Astrocyte (in vitro differentiated cells and primary cell): ENCODE measurements at regions not wholly inside any gene's neighbourhood (a gene's known extent, or its start where the extent isn't known, plus 50 kb on each side); places are given as distances from the start of the nearest gene placed in this dataset.

Experiments used
- DNase-seq: peaks from one replicate; pipeline ENCODE4 v3.0.0-alpha.2; 2010; ENCODE audit warnings: low read depth
- FAIRE-seq: peaks from 2 replicates; lab custom pipeline; 2011; peaks lifted over from hg19 to GRCh38; lab: Jason Lieb, UNC
- H2AFZ ChIP-seq: 2 replicates; pipeline ENCODE4 v1.6.0; 2012; ENCODE audit warnings: low read depth, low read length, inconsistent platforms
- H3K27ac ChIP-seq: 2 replicates; pipeline ENCODE4 v1.5.1; 2011; ENCODE audit warnings: low read depth, low read length, inconsistent platforms
- H3K27me3 ChIP-seq: 2 replicates; pipeline ENCODE4 v1.6.0; 2011; ENCODE audit warnings: low read length, inconsistent platforms; ENCODE audit not compliant: insufficient read depth
- H3K36me3 ChIP-seq: 2 replicates; pipeline ENCODE4 v1.5.1; 2011; ENCODE audit warnings: low read length, inconsistent platforms; ENCODE audit not compliant: insufficient read depth
- H3K4me1 ChIP-seq: 2 replicates; pipeline ENCODE4 v1.5.1; 2011; ENCODE audit warnings: low read length, inconsistent platforms; ENCODE audit not compliant: insufficient read depth
- H3K4me2 ChIP-seq: 2 replicates; pipeline ENCODE4 v1.6.0; 2012; ENCODE audit warnings: low read length, inconsistent platforms
- H3K4me3 ChIP-seq: 2 replicates; pipeline ENCODE4 v1.5.1; 2011; ENCODE audit warnings: low read depth, mild to moderate bottlenecking, low read length, inconsistent platforms; ENCODE audit not compliant: insufficient read depth
- H3K79me2 ChIP-seq: 2 replicates; pipeline ENCODE4 v1.6.0; 2012; ENCODE audit warnings: mild to moderate bottlenecking, low read length, inconsistent platforms; ENCODE audit not compliant: insufficient read depth
- H3K9ac ChIP-seq: 2 replicates; pipeline ENCODE4 v1.6.0; 2012; ENCODE audit warnings: mild to moderate bottlenecking, low read length, inconsistent platforms
- H3K9me3 ChIP-seq: 2 replicates; pipeline ENCODE4 v1.5.1; 2012; ENCODE audit warnings: low read depth, mild to moderate bottlenecking, low read length, inconsistent platforms; ENCODE audit not compliant: insufficient read depth
- H4K20me1 ChIP-seq: 2 replicates; pipeline ENCODE4 v1.6.0; 2012; ENCODE audit warnings: low read length, inconsistent platforms; ENCODE audit not compliant: insufficient read depth
- H3K27ac Mint-ChIP-seq: one replicate; pipeline ENCODE4 v1.8.0; 2021; ENCODE audit warnings: mild to moderate bottlenecking, mixed read lengths; ENCODE audit not compliant: unreplicated experiment
- H3K27me3 Mint-ChIP-seq: one replicate; pipeline ENCODE4 v1.8.0; 2021; ENCODE audit warnings: low read depth, mixed read lengths; ENCODE audit not compliant: unreplicated experiment
- H3K36me3 Mint-ChIP-seq: one replicate; pipeline ENCODE4 v1.8.0; 2021; ENCODE audit warnings: low read depth, mixed read lengths; ENCODE audit not compliant: unreplicated experiment
- H3K4me1 Mint-ChIP-seq: one replicate; pipeline ENCODE4 v1.8.0; 2021; ENCODE audit warnings: low read depth, mixed read lengths; ENCODE audit not compliant: unreplicated experiment
- H3K4me3 Mint-ChIP-seq: one replicate; pipeline ENCODE4 v1.8.0; 2021; ENCODE audit warnings: mild to moderate bottlenecking, moderate library complexity, mixed read lengths; ENCODE audit not compliant: unreplicated experiment
- H3K9me3 Mint-ChIP-seq: one replicate; pipeline ENCODE4 v1.8.0; 2021; ENCODE audit warnings: mild to moderate bottlenecking, mixed read lengths; ENCODE audit not compliant: unreplicated experiment
- CTCF ChIP-seq: IDR thresholded peaks from 2 replicates; pipeline ENCODE4 v1.5.1; 2011; ENCODE audit warnings: low read depth, mild to moderate bottlenecking, inconsistent platforms, low read length, moderate library complexity; ENCODE audit not compliant: insufficient read depth
- EZH2 ChIP-seq: IDR thresholded peaks from 2 replicates; pipeline ENCODE4 v1.6.1; 2012; ENCODE audit warnings: mild to moderate bottlenecking, low read length, inconsistent platforms; ENCODE audit not compliant: insufficient read depth

GRCh38 chr1:91129458-91129857 lies 107.6 kb upstream of the ZNF644 start:
- no peak for TF ChIP-seq CTCF
- H3K9me3 Mint-ChIP-seq = peaks cover 2% of the 10 kb centered on the region

DNA sequence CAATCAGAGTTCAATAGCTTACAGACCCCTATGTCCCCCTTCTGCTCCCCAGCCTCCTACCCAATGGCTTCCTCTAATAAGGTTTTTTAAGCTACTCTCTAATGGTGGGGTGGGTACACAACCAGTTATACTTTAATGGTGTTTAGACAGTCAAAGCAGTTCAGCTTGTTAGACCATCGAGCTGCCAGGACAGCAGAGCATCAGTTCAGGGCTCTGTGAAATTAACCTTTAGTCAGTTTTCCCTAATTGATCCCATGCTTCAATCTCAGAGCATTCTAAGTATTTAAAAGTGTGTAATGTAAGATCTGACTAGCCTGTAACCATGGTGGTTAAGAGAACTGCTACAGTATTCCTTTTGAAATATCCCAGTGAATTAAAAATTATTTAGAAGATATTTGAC lies 107.2 kb upstream of the ZNF644 start:
- no peak overlapping the region for H3K4me3 ChIP-seq
- H3K27ac ChIP-seq = no peak overlapping the region
- H3K9ac ChIP-seq = no peak overlapping the region
- no peak overlapping the region for H3K4me3 Mint-ChIP-seq
- no peaks in the 10 kb centered on the region for H3K4me1 Mint-ChIP-seq
- TF ChIP-seq EZH2 (no peak), CTCF (no peak)
- no peaks in the 10 kb centered on the region for H3K9me3 ChIP-seq
- H3K4me1 ChIP-seq = no peaks in the 10 kb centered on the region
- FAIRE-seq (no peak), DNase-seq (no peak)
- no peaks in the 10 kb centered on the region for H4K20me1 ChIP-seq
- no peaks in the 10 kb centered on the region for H3K79me2 ChIP-seq
- peaks cover 7% of the 10 kb centered on the region for H3K27me3 Mint-ChIP-seq
- H2AFZ ChIP-seq = no peak overlapping the region
- H3K36me3 Mint-ChIP-seq = peaks cover 2% of the 10 kb centered on the region
- H3K27ac Mint-ChIP-seq = no peak overlapping the region
- H3K9me3 Mint-ChIP-seq = peaks cover 2% of the 10 kb centered on the region
- no peak overlapping the region for H3K4me2 ChIP-seq
- no peaks in the 10 kb centered on the region for H3K27me3 ChIP-seq
- H3K36me3 ChIP-seq = no peaks in the 10 kb centered on the region

More at GRCh38 chr1:91129458-91129857, 107.6 kb upstream of the ZNF644 start:
- H3K4me3 ChIP-seq = no peak overlapping the region
- no peaks in the 10 kb centered on the region for H3K9me3 ChIP-seq
- no peaks in the 10 kb centered on the region for H3K4me1 Mint-ChIP-seq
- no peak overlapping the region for H3K27ac Mint-ChIP-seq
- H3K36me3 ChIP-seq = no peaks in the 10 kb centered on the region
- no peak overlapping the region for H2AFZ ChIP-seq
- FAIRE-seq = no peak
- H3K4me1 ChIP-seq = no peaks in the 10 kb centered on the region
- DNase-seq = no peak
- H3K4me2 ChIP-seq = no peak overlapping the region
- H3K27ac ChIP-seq = no peak overlapping the region
- no peak overlapping the region for H3K9ac ChIP-seq
- no peaks in the 10 kb centered on the region for H3K79me2 ChIP-seq
- H3K27me3 ChIP-seq = no peaks in the 10 kb centered on the region
- H3K27me3 Mint-ChIP-seq = peaks cover 7% of the 10 kb centered on the region
- H3K36me3 Mint-ChIP-seq = peaks cover 2% of the 10 kb centered on the region
- no peak overlapping the region for H3K4me3 Mint-ChIP-seq
- H4K20me1 ChIP-seq = no peaks in the 10 kb centered on the region

GRCh38 chr1:91124989-91125417 lies 103.2 kb upstream of the ZNF644 start:
- Histone ChIP-seq H3K9ac (no peak overlapping the region), H4K20me1 (no peaks in the 10 kb centered on the region), H3K4me3 (no peak overlapping the region), H2AFZ (no peak overlapping the region), H3K4me2 (no peak overlapping the region), H3K4me1 (no peaks in the 10 kb centered on the region), H3K36me3 (no peaks in the 10 kb centered on the region), H3K79me2 (no peaks in the 10 kb centered on the region), H3K27ac (no peak overlapping the region), H3K27me3 (no peaks in the 10 kb centered on the region), H3K9me3 (no peaks in the 10 kb centered on the region)
- H3K9me3 Mint-ChIP-seq = no peaks in the 10 kb centered on the region
- H3K4me3 Mint-ChIP-seq = no peak overlapping the region
- H3K4me1 Mint-ChIP-seq = peaks cover 7% of the 10 kb centered on the region
- H3K27me3 Mint-ChIP-seq = no peaks in the 10 kb centered on the region
- DNase-seq (no peak), FAIRE-seq (no peak)
- no peaks in the 10 kb centered on the region for H3K36me3 Mint-ChIP-seq
- H3K27ac Mint-ChIP-seq = no peak overlapping the region
- TF ChIP-seq CTCF = no peak
- no peak for TF ChIP-seq EZH2
